SK-N-SH treated with all-trans-retinoic acid at 6 μM for 48 hours (cell line): ENCODE measurements at regions not wholly inside any gene's neighbourhood (a gene's known extent, or its start where the extent isn't known, plus 50 kb on each side); places are given as distances from the start of the nearest gene placed in this dataset.

Source experiments
- ATAC-seq: fragments of 200-7000 bp; cut with Tn5 transposase; 3 replicates; pipeline ENCODE4 v1.9.1; 2020; ENCODE audit warnings: mild to moderate bottlenecking, moderate library complexity
- ARNTL ChIP-seq: fragments of 450-650 bp; formaldehyde crosslinking; IDR thresholded peaks from 2 replicates; pipeline ENCODE4 v1.5.0; 2020; ENCODE audit warnings: low read depth, mild to moderate bottlenecking, moderate library complexity, borderline replicate concordance
- CSDC2 ChIP-seq: fragments of 250-450 bp; sonication (Bioruptor Pico); IDR thresholded peaks from 2 replicates; pipeline ENCODE4 v1.5.0; 2020; ENCODE audit warnings: mild to moderate bottlenecking, moderate library complexity
- ESRRG ChIP-seq: fragments of 250-450 bp; sonication (Bioruptor Pico); IDR thresholded peaks from 2 replicates; pipeline ENCODE4 v1.6.1; 2021; ENCODE audit warnings: mild to moderate bottlenecking
- GLIS3 ChIP-seq: fragments of 250-450 bp; sonication (Bioruptor Pico); IDR thresholded peaks from 2 replicates; pipeline ENCODE4 v1.5.0; 2020; ENCODE audit warnings: mild to moderate bottlenecking, moderate library complexity
- ISL1 ChIP-seq: fragments of 250-450 bp; sonication (Bioruptor Pico); IDR thresholded peaks from 2 replicates; pipeline ENCODE4 v2.1.2; 2022; ENCODE audit warnings: mild to moderate bottlenecking, moderate library complexity
- OSR1 ChIP-seq: fragments of 250-450 bp; sonication (Bioruptor Pico); IDR thresholded peaks from 2 replicates; pipeline ENCODE4 v1.8.0; 2022; ENCODE audit warnings: moderate library complexity, mild to moderate bottlenecking, inconsistent platforms
- PPARA ChIP-seq: fragments of 250-450 bp; sonication (Bioruptor Pico); IDR thresholded peaks from 2 replicates; pipeline ENCODE4 v1.5.0; 2020; ENCODE audit warnings: mild to moderate bottlenecking, borderline replicate concordance
- RARB ChIP-seq: fragments of 250-450 bp; sonication (Bioruptor Pico); IDR thresholded peaks from 2 replicates; pipeline ENCODE4 v1.8.0; 2021; ENCODE audit warnings: mild to moderate bottlenecking, moderate library complexity
- SNAI2 ChIP-seq: fragments of 250-450 bp; sonication (Bioruptor Pico); IDR thresholded peaks from 2 replicates; pipeline ENCODE4 v1.5.0; 2020; ENCODE audit warnings: mild to moderate bottlenecking, moderate library complexity
- TCF4 ChIP-seq: fragments of 250-450 bp; sonication (Bioruptor Pico); IDR thresholded peaks from 2 replicates; pipeline ENCODE4 v1.8.0; 2021; ENCODE audit warnings: mild to moderate bottlenecking, moderate library complexity, borderline replicate concordance
- TOX ChIP-seq: fragments of 250-450 bp; sonication (Bioruptor Pico); IDR thresholded peaks from 2 replicates; pipeline ENCODE4 v1.8.0; 2021; ENCODE audit warnings: mild to moderate bottlenecking, moderate library complexity, borderline replicate concordance
- ZC3H10 ChIP-seq: fragments of 250-450 bp; sonication (Bioruptor Pico); IDR thresholded peaks from 2 replicates; pipeline ENCODE4 v1.5.1; 2021; ENCODE audit warnings: mild to moderate bottlenecking, moderate library complexity
- ZFP3 ChIP-seq: fragments of 250-450 bp; sonication (Bioruptor Pico); IDR thresholded peaks from 2 replicates; pipeline ENCODE4 v1.5.0; 2020; ENCODE audit warnings: mild to moderate bottlenecking, moderate library complexity
- ZFP30 ChIP-seq: fragments of 450-650 bp; formaldehyde crosslinking; IDR thresholded peaks from 2 replicates; pipeline ENCODE4 v1.5.0; 2022; ENCODE audit warnings: mild to moderate bottlenecking, moderate library complexity
- ZNF565 ChIP-seq: fragments of 450-650 bp; formaldehyde crosslinking; conservative IDR thresholded peaks from 2 replicates; pipeline ENCODE4 v1.5.0; 2020; ENCODE audit warnings: low read depth, mild to moderate bottlenecking, moderate library complexity
- ZNF8 ChIP-seq: fragments of 450-650 bp; formaldehyde crosslinking; IDR thresholded peaks from 2 replicates; pipeline ENCODE4 v1.5.0; 2020; ENCODE audit warnings: mild to moderate bottlenecking, moderate library complexity
- TF ChIP-seq, protein P1 (sequence below): fragments of 250-450 bp; sonication (Bioruptor Pico); IDR thresholded peaks from 2 replicates; pipeline ENCODE4 v1.8.0; 2020; ENCODE audit warnings: mild to moderate bottlenecking, moderate library complexity, borderline replicate concordance
- TF ChIP-seq, protein P2 (sequence below): fragments of 250-450 bp; sonication (Bioruptor Pico); IDR thresholded peaks from 2 replicates; pipeline ENCODE4 v1.5.0; 2020; ENCODE audit warnings: mild to moderate bottlenecking, moderate library complexity
- TF ChIP-seq, protein P3 (sequence below): fragments of 250-450 bp; sonication (Bioruptor Pico); IDR thresholded peaks from 2 replicates; pipeline ENCODE4 v1.8.0; 2021; ENCODE audit warnings: low read depth, mild to moderate bottlenecking, moderate library complexity, borderline replicate concordance
- TF ChIP-seq, protein P4 (sequence below): fragments of 250-450 bp; sonication (Bioruptor Pico); IDR thresholded peaks from 2 replicates; pipeline ENCODE4 v1.5.1; 2020; ENCODE audit warnings: low read depth, mild to moderate bottlenecking, moderate library complexity
- TF ChIP-seq, protein P5 (sequence below): fragments of 250-450 bp; sonication (Bioruptor Pico); IDR thresholded peaks from 2 replicates; pipeline ENCODE4 v1.5.1; 2021; ENCODE audit warnings: mild to moderate bottlenecking, moderate library complexity

DNA sequence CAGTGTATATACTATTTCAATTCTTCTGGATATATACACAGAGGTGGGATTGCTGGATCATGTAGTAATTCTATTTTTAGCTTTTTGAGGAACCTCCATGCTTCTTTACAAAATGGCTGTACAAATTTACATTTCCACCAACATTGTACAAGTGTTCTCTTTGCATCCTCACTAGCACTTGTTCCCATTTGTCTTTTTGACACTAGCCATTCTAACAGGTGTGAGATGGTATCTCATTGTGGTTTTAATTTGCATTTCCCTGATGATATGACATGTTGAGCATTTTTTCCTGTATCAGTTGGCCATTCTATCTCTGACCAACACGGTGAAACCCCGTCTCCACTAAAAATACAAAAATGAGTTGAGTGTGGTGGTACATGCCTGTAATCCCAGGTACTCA lies 68.1 kb upstream of the PMEPA1 start (continued):
- TF ChIP-seq OSR1 (CRISPR knock-in tag), result no peak
- no peak for TF ChIP-seq ARNTL (CRISPR knock-in tag)
- TF ChIP-seq ZC3H10 (CRISPR knock-in tag), result no peak
- TF ChIP-seq, protein P1, sequence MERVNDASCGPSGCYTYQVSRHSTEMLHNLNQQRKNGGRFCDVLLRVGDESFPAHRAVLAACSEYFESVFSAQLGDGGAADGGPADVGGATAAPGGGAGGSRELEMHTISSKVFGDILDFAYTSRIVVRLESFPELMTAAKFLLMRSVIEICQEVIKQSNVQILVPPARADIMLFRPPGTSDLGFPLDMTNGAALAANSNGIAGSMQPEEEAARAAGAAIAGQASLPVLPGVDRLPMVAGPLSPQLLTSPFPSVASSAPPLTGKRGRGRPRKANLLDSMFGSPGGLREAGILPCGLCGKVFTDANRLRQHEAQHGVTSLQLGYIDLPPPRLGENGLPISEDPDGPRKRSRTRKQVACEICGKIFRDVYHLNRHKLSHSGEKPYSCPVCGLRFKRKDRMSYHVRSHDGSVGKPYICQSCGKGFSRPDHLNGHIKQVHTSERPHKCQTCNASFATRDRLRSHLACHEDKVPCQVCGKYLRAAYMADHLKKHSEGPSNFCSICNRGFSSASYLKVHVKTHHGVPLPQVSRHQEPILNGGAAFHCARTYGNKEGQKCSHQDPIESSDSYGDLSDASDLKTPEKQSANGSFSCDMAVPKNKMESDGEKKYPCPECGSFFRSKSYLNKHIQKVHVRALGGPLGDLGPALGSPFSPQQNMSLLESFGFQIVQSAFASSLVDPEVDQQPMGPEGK (CRISPR knock-in tag), result no peak
- no peak for TF ChIP-seq ZNF8 (CRISPR knock-in tag)
- no peak for TF ChIP-seq ZNF565
- TF ChIP-seq TCF4 (CRISPR knock-in tag), result no peak

DNA sequence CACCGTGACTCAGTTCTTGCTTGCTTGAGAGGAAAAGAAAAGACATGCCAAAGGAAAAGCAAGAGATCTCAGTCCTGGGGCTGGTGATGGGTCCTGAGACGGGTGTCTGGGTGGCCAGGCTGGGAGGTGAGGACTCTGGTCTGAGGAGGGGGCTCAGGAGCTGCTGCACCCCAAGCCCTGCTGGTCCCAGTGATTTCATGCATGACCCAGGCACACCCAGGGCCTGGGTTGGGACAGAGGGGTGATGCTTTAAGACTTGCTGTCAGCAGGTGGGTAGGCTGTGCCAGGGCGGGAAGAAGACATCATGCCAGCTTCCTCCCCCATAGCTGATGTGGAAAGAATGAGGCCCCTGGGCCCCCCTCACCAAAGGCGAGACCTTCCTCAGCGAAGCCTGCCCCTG lies 65.1 kb upstream of the PMEPA1 start:
- no peak for TF ChIP-seq SNAI2
- TF ChIP-seq, protein P2, sequence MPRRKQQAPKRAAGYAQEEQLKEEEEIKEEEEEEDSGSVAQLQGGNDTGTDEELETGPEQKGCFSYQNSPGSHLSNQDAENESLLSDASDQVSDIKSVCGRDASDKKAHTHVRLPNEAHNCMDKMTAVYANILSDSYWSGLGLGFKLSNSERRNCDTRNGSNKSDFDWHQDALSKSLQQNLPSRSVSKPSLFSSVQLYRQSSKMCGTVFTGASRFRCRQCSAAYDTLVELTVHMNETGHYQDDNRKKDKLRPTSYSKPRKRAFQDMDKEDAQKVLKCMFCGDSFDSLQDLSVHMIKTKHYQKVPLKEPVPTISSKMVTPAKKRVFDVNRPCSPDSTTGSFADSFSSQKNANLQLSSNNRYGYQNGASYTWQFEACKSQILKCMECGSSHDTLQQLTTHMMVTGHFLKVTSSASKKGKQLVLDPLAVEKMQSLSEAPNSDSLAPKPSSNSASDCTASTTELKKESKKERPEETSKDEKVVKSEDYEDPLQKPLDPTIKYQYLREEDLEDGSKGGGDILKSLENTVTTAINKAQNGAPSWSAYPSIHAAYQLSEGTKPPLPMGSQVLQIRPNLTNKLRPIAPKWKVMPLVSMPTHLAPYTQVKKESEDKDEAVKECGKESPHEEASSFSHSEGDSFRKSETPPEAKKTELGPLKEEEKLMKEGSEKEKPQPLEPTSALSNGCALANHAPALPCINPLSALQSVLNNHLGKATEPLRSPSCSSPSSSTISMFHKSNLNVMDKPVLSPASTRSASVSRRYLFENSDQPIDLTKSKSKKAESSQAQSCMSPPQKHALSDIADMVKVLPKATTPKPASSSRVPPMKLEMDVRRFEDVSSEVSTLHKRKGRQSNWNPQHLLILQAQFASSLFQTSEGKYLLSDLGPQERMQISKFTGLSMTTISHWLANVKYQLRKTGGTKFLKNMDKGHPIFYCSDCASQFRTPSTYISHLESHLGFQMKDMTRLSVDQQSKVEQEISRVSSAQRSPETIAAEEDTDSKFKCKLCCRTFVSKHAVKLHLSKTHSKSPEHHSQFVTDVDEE (CRISPR knock-in tag), result no peak
- TF ChIP-seq ISL1 (CRISPR knock-in tag), result no peak
- no peak for TF ChIP-seq ZNF8 (CRISPR knock-in tag)
- TF ChIP-seq, protein P3, sequence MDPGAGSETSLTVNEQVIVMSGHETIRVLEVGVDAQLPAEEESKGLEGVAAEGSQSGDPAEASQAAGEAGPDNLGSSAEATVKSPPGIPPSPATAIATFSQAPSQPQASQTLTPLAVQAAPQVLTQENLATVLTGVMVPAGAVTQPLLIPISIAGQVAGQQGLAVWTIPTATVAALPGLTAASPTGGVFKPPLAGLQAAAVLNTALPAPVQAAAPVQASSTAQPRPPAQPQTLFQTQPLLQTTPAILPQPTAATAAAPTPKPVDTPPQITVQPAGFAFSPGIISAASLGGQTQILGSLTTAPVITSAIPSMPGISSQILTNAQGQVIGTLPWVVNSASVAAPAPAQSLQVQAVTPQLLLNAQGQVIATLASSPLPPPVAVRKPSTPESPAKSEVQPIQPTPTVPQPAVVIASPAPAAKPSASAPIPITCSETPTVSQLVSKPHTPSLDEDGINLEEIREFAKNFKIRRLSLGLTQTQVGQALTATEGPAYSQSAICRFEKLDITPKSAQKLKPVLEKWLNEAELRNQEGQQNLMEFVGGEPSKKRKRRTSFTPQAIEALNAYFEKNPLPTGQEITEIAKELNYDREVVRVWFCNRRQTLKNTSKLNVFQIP (CRISPR knock-in tag), result no peak
- no peak for TF ChIP-seq GLIS3
- no peak for TF ChIP-seq ZFP30 (CRISPR knock-in tag)
- no peak for ATAC-seq

DNA sequence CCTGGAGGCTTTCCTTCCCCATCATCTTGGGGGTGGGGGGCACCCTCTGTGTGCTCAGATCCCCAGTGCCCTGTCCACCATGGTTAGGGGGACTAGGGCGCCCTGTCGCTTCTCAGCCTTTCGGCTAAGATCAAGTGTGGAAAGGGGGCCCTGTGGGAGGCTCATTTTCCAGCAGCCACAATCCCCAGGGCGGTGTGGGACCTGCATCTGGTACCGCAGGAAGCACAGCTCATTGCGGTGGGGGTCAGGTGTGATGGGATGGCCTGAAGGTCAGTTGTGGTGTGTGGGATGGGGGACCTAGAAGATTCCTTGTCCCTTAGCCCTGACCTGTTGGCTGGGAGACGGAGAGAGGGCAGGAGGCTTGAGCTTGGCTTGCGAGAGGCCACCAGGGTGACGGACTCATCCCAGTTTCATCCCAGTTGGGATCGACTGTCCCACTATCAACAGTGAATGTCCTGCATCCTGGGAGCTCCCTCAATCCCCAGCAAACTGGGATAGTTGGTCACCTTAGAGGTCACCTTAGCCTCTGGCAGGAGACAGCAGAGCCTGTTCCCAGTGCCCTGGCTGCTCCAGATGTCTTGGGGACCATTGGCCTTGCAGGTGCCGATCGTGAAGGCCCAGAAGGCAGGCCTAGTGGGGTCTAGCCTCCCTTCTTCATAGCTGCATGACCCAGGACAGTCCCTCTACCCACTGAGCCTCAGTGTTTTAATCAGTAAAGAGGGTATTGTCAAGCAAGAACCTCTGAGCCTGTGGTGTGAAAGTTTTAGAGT lies 64.5 kb upstream of the PMEPA1 start:
- no peak for ATAC-seq
- TF ChIP-seq RARB (CRISPR knock-in tag) (no peak), PPARA (CRISPR knock-in tag) (no peak), CSDC2 (CRISPR knock-in tag) (no peak), SNAI2 (no peak), ZNF8 (CRISPR knock-in tag) (no peak), ESRRG (CRISPR knock-in tag) (no peak), ZC3H10 (CRISPR knock-in tag) (no peak), ARNTL (CRISPR knock-in tag) (no peak), ZNF565 (no peak), ZFP3 (CRISPR knock-in tag) (no peak), ZFP30 (CRISPR knock-in tag) (no peak), TOX (CRISPR knock-in tag) (no peak)
- TF ChIP-seq, protein P4, sequence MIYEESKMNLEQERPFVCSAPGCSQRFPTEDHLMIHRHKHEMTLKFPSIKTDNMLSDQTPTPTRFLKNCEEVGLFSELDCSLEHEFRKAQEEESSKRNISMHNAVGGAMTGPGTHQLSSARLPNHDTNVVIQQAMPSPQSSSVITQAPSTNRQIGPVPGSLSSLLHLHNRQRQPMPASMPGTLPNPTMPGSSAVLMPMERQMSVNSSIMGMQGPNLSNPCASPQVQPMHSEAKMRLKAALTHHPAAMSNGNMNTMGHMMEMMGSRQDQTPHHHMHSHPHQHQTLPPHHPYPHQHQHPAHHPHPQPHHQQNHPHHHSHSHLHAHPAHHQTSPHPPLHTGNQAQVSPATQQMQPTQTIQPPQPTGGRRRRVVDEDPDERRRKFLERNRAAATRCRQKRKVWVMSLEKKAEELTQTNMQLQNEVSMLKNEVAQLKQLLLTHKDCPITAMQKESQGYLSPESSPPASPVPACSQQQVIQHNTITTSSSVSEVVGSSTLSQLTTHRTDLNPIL, result no peak
- TF ChIP-seq, protein P3 (CRISPR knock-in tag), result no peak
- TF ChIP-seq, protein P1 (CRISPR knock-in tag), result no peak
- TF ChIP-seq, protein P5, sequence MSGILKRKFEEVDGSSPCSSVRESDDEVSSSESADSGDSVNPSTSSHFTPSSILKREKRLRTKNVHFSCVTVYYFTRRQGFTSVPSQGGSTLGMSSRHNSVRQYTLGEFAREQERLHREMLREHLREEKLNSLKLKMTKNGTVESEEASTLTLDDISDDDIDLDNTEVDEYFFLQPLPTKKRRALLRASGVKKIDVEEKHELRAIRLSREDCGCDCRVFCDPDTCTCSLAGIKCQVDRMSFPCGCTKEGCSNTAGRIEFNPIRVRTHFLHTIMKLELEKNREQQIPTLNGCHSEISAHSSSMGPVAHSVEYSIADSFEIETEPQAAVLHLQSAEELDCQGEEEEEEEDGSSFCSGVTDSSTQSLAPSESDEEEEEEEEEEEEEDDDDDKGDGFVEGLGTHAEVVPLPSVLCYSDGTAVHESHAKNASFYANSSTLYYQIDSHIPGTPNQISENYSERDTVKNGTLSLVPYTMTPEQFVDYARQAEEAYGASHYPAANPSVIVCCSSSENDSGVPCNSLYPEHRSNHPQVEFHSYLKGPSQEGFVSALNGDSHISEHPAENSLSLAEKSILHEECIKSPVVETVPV (CRISPR knock-in tag), result no peak
- TF ChIP-seq, protein P2 (CRISPR knock-in tag), result no peak
